Stimulated activated CD4-positive, alpha-beta T cell treated with anti-CD3 and anti-CD28 coated beads, Interleukin-2, amount 100 ng/mL, for 48 hours (primary cell): ENCODE measurements at regions not wholly inside any gene's neighbourhood (a gene's known extent, or its start where the extent isn't known, plus 50 kb on each side); places are given as distances from the start of the nearest gene placed in this dataset.
"Not testable (repeated sequence)": the region's sequence is repeated elsewhere in the genome, so short reads cannot be mapped to it uniquely, and the experiment has no call there.

Experiments
- DNase-seq, 2 donors: peaks; one replicate each; pipeline ENCODE4 v3.0.0-alpha.2; 2020

- no peak for DNase-seq
Measured at GRCh38 chr6:84579404-84579803, 185.0 kb downstream of the TBX18 start.

- DNase-seq: no peak
Measured at GRCh38 chr6:84576029-84576428, 188.4 kb downstream of the TBX18 start.

DNA sequence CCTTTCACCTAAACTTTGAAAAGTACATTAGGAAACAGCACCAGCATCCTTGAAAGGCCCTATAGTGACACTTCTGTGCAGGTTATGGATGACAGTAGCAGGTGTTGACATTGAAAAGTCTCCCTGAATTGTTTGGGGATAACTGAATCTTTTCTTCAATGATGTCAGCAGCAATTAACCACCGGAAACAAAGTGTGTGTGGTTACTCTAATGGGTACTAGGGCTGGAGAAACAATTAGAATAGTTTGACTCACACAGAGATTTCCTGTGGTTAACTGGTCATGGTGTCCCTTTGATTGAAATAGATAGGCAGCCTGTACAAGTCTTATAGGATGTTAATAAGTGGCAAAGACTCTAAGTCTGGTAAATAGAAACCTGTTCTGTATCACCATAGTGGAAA is 189.1 kb downstream of the TBX18 start:
- no peak for DNase-seq

GRCh38 chr6:84569882-84570281 is 194.5 kb downstream of the TBX18 start:
- no peak for DNase-seq

DNA sequence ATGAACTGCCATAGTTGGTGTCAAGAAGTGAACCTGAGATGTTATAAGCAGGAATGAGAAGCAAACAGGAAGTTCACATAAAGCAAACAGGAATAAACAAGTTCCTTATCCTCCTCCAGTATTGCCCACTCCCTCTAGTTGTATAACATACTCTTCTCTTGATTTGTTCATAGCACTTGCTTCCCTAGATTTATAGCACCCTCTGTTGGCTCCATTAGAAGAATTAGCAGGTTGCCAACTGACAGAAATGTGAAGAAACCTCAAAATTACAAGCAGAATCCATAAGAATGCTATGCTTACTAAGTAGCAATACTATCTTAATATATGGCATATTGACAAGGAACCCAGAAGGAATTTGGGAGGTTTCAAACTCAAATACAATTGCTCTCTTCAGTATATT is 195.4 kb downstream of the TBX18 start:
- DNase-seq: no peak

GRCh38 chr6:84565718-84566117 is 198.7 kb downstream of the TBX18 start:
- not testable (repeated sequence) for DNase-seq

- no peak for DNase-seq
Measured at GRCh38 chr6:84560436-84561390, 203.7 kb downstream of the TBX18 start.

- DNase-seq: no peak
Measured at GRCh38 chr6:84556541-84557335, 207.7 kb downstream of the TBX18 start.

GRCh38 chr6:84554706-84555105 is 209.7 kb downstream of the TBX18 start:
- no peak for DNase-seq

DNA sequence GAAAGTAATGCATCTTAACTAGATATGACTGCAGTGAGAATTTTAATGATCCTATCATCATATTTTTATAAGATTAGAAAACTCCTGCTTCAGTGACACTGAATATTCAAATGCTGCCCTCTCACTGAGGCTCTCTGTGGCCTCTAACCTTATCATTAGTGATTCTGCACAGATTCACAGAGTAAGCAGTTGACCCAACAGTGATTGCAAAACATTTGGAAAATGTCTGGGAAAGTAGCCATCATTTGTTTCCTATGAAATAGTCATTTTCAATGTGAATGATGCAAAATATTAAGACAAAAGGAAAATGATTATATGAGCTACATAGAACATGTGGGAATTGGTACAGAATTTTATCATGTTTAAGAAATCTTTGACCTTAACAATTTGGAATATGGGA is 210.3 kb downstream of the TBX18 start:
- DNase-seq: no peak

- DNase-seq: no peak
Measured at GRCh38 chr6:84553527-84553926, 210.9 kb downstream of the TBX18 start.

DNA sequence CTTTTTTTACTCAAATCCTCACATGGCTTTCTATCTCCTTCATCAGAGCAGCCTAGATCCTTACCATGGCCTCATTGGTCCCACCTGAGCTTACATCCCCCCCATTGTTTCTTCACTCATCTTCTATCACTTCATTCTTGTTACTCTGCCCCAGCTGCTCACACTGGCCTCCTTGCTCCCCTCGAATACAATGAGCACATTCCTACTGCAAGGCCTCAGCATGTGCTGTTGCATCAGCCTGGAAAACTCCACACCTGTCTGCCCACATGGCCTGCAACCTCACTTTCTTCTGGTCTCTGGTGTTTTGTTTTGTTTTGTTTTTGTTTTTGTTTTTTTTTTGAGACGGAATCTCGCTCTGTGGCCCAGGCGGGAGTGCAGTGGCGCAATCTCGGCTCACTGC is 212.6 kb downstream of the TBX18 start:
- no peak for DNase-seq

GRCh38 chr6:84549917-84550316 is 214.5 kb downstream of the TBX18 start:
- no peak for DNase-seq

DNA sequence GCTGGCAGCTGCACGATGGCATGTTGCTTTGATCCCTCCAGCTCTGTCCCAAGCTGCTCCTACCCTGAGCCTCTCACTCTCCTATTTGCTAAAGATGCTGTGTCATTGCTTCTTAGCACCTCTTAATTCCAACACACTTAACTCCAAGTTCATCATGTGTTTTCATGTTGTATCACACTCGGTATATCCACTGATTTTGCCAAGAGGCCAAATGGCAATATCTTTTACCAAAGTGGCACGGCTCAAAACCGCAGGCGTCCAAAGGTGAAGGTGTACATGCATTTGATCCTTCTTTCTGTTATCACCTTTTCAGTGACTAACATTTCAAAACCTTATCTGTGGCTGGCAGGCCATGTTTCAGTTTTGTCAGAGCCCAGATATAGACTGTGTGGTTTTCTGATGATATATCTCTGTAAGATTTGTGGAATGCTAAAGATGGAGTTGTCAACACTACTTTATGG is 217.0 kb downstream of the TBX18 start:
- no peak for DNase-seq

DNA sequence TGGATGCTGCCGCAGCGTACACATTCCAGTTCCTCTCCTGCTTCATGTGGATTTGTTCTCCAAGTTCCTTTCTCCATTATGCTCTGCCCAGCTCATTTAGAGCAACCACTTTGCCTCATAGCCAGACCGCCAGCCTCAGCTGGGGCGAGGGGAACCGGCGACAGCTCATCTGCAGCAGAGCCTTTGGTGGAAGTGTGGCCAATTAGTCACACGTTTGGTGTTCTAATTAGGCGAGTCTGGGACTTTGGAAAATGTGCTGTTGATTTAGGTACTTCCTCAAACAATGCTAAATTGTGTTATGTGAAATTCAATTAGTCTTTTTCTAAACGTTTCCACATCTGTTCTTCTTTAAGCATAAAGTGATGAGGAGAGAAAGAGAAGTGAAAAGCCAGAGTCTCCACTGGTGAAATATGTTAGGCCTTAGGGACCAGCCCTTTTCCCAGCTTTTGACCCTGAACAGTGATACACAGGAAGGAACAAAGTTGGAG is 217.9 kb downstream of the TBX18 start:
- DNase-seq: no peak

DNA sequence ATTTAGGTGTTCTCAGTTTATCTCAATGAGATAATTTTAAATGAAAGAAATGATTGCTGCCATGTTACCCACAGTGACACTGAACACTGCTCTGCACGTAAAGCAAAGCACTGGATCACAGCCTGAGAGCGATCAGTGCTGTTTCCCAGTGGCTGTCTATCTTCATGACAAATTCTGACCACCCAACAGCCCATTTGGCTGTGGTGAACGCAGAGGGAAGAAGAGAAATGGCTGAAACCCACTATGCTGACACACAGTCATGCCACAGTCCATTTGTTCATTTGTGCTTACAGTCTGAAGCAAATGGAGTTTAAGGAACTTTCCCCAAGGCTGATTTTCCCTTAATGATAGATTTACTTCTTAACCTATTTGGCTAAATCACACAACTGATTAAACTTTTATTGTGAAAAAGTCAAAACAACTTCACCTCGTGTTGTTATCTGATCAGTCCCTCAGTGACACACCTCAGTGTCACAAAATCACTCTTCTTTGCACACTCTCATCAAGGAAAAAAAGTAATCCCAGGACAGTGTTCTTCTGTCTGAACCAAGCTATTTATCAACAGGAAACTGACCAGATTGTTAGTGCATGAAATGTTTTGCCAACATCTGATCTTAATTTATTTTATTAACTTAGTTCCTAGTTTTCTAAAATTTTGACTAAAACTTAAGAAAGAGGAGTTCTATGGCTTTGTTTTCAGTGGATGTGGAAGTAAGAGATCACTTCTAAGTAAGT is 225.1 kb downstream of the TBX18 start:
- DNase-seq: no peak

DNA sequence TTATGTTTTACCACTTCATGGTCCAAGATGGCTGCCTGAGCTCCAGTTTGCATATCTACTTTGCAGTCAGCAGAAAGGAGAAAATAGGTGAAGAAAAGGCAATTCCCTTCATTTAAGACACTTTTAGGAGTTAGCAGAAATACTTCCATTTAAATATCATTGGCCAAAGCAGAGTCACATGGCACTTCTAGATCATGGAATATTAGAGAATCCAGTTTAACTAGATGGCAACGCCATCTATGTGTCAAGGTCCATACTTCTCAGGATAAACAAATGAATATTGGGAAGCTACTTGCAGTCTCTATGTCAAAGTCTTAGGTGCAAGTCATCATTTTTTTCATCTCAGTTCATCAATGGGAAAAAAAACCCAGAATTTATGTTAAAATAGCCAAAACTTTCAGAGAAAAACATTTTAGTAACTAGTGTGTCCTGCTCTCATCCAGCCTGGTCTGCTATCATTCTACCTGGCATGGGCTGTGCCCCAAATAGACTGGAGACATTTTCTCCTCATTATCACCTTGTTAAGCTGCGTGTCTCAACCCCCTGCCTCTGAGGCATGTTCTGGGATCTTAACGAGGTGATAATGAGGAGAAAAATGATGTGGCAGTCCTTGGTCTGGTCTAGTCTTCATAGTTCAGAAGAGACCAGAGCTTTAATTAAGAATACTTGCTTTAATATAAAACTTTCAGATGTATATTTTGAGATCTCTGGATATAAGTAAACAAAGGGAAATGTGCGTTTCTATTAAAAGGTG is 227.3 kb downstream of the TBX18 start:
- no peak for DNase-seq

DNA sequence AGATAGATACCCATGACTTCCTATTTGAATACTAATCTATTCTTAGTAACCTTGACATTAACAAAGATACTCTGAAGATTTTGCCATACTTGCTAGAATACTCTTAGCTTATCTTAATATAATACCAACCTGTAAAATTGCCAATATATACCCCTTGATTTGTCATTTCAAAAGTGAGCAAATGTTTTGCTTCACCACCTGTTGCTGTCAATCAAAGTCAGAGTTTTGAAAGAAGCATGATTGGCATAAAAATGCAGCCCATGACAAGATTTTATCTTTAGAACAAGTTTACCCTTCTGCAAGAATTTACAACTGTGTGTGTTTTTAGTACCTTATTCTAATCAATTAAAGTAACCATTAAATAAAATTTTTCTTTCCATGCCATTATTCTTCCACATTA is 236.2 kb downstream of the TBX18 start:
- no peak for DNase-seq

DNA sequence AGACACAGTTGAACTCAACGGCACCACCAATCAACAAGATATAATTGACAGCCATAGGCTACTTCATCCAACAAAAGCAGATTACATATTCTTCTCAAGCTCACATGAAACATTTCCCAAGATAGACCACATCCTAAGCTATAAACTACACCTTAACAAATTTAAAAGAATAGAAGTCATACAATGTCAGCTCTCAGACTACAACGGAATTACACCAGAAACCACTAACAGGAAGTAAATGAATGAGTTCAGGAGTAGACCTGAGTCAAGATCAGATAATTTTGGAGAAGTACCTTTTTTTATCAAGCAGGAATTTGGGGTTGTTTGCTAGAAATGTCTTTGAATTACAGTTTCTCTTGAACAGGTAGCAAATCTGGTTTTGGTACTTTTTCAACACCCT is 237.8 kb downstream of the TBX18 start:
- DNase-seq: no peak

DNA sequence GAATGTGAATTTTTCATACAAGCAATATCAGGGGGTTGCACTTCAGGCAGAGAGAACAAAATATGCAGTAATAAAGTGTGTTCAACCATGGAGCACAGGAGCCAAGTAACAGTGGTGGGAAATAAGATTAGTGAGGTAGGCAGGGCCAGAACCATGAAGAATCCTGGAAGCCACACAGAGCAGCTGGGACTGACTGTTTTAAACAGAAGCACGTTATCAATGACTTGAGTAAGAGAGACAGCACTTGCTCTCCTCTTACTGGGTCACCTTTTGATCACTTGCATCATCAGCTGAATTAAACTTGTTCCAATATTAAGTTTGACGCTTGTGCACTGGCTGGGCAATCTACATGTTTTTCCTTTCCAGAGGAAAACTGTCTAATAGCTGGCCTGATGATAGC is 238.5 kb downstream of the TBX18 start:
- no peak for DNase-seq

GRCh38 chr6:84524636-84525035 is 239.8 kb downstream of the TBX18 start:
- DNase-seq: no peak

- DNase-seq: no peak
Measured at GRCh38 chr6:84522135-84522549, 242.3 kb downstream of the TBX18 start.
